ENCODE measurements at regions not wholly inside any gene's neighbourhood (a gene's known extent, or its start where the extent isn't known, plus 50 kb on each side); places are given as distances from the start of the nearest gene placed in this dataset.

- DNase-seq (ENCODE audit: low read depth in 2 of 3, low spot score in 2 of 3), result no peak
Measured at GRCh38 chr1:8147956-8148355, 121.8 kb upstream of the ERRFI1 start.

- no peak for DNase-seq (ENCODE audit: low read depth in 2 of 3, low spot score in 2 of 3)
Measured at GRCh38 chr1:8146257-8146855, 120.2 kb upstream of the ERRFI1 start.

GRCh38 chr1:8145545-8146202 is 119.6 kb upstream of the ERRFI1 start:
- DNase-seq (ENCODE audit: low read depth in 2 of 3, low spot score in 2 of 3), result no peak

GRCh38 chr1:8144323-8144722 is 118.2 kb upstream of the ERRFI1 start:
- no peak for DNase-seq (ENCODE audit: low read depth in 2 of 3, low spot score in 2 of 3)

- no peak for DNase-seq (ENCODE audit: low read depth in 2 of 3, low spot score in 2 of 3)
Measured at GRCh38 chr1:8142955-8143629, 117.0 kb upstream of the ERRFI1 start.

- DNase-seq (ENCODE audit: low read depth in 2 of 3, low spot score in 2 of 3), result no peak
Measured at GRCh38 chr1:8139941-8140340, 113.8 kb upstream of the ERRFI1 start.

GRCh38 chr1:8139383-8139782 is 113.3 kb upstream of the ERRFI1 start:
- no peak for DNase-seq (ENCODE audit: low read depth in 2 of 3, low spot score in 2 of 3)

- DNase-seq (ENCODE audit: low read depth in 2 of 3, low spot score in 2 of 3), result no peak
Measured at GRCh38 chr1:8138673-8139072, 112.6 kb upstream of the ERRFI1 start.

- DNase-seq (ENCODE audit: low read depth in 2 of 3, low spot score in 2 of 3), result no peak
Measured at GRCh38 chr1:8137481-8138244, 111.6 kb upstream of the ERRFI1 start.

- no peak for DNase-seq (ENCODE audit: low read depth in 2 of 3, low spot score in 2 of 3)
Measured at GRCh38 chr1:8136766-8137165, 110.7 kb upstream of the ERRFI1 start.

GRCh38 chr1:8135250-8135649 is 109.1 kb upstream of the ERRFI1 start:
- no peak for DNase-seq (ENCODE audit: low read depth in 2 of 3, low spot score in 2 of 3)

GRCh38 chr1:8134546-8135235 is 108.6 kb upstream of the ERRFI1 start:
- DNase-seq (ENCODE audit: low read depth in 2 of 3, low spot score in 2 of 3), result no peak

GRCh38 chr1:8133657-8134430 is 107.7 kb upstream of the ERRFI1 start:
- no peak for DNase-seq (ENCODE audit: low read depth in 2 of 3, low spot score in 2 of 3)

GRCh38 chr1:8133190-8133589 is 107.1 kb upstream of the ERRFI1 start:
- DNase-seq (ENCODE audit: low read depth in 2 of 3, low spot score in 2 of 3), result no peak

- no peak for DNase-seq (ENCODE audit: low read depth in 2 of 3, low spot score in 2 of 3)
Measured at GRCh38 chr1:8127171-8127641, 101.1 kb upstream of the ERRFI1 start.

GRCh38 chr1:8122477-8123407 is 96.6 kb upstream of the ERRFI1 start:
- no peak for DNase-seq (ENCODE audit: low read depth in 2 of 3, low spot score in 2 of 3)

GRCh38 chr1:8122160-8122476 is 96.0 kb upstream of the ERRFI1 start:
- no peak for DNase-seq (ENCODE audit: low read depth in 2 of 3, low spot score in 2 of 3)

GRCh38 chr1:8121261-8122159 is 95.4 kb upstream of the ERRFI1 start:
- DNase-seq (ENCODE audit: low read depth in 2 of 3, low spot score in 2 of 3), result no peak

Measured in hematopoietic multipotent progenitor cell (in vitro differentiated cells).